Urothelium cell line (cell line): ENCODE measurements at regions not wholly inside any gene's neighbourhood (a gene's known extent, or its start where the extent isn't known, plus 50 kb on each side); places are given as distances from the start of the nearest gene placed in this dataset.

Experiments
- DNase-seq: peaks from one replicate; pipeline ENCODE4 v3.0.0; 2011; ENCODE audit warnings: low spot score, mixed read lengths
- FAIRE-seq: peaks from 2 replicates; lab custom pipeline; 2011; peaks lifted over from hg19 to GRCh38; lab: Jason Lieb, UNC

GRCh38 chr2:58686776-58687175 lies 445.7 kb upstream of the FANCL start:
- FAIRE-seq (no peak), DNase-seq (no peak)

- no peak for FAIRE-seq
These were observed 439.7 kb upstream of the FANCL start for GRCh38 chr2:58680755-58681310.

GRCh38 chr2:58677748-58678147 lies 436.6 kb upstream of the FANCL start:
- DNase-seq, result no peak
- no peak for FAIRE-seq

More at GRCh38 chr2:58680755-58681310, 439.7 kb upstream of the FANCL start:
- DNase-seq, result no peak

GRCh38 chr2:58671675-58672074 lies 430.6 kb upstream of the FANCL start:
- FAIRE-seq, result no peak

GRCh38 chr2:58669998-58670397 lies 428.9 kb upstream of the FANCL start:
- no peak for DNase-seq

More at GRCh38 chr2:58671675-58672074, 430.6 kb upstream of the FANCL start:
- no peak for DNase-seq

GRCh38 chr2:58667137-58667774 lies 426.1 kb upstream of the FANCL start:
- DNase-seq (no peak), FAIRE-seq (no peak)

More at GRCh38 chr2:58669998-58670397, 428.9 kb upstream of the FANCL start:
- no peak for FAIRE-seq

GRCh38 chr2:58666323-58666970 lies 425.3 kb upstream of the FANCL start:
- no peak for FAIRE-seq
- DNase-seq, result no peak

GRCh38 chr2:58665154-58665553 lies 424.0 kb upstream of the FANCL start:
- DNase-seq (no peak), FAIRE-seq (no peak)

GRCh38 chr2:58664523-58665151 lies 423.5 kb upstream of the FANCL start:
- DNase-seq, result no peak
- FAIRE-seq, result no peak

- FAIRE-seq (no peak), DNase-seq (no peak)
These were observed 418.9 kb upstream of the FANCL start for GRCh38 chr2:58660046-58660445.

GRCh38 chr2:58655152-58655551 lies 414.0 kb upstream of the FANCL start:
- DNase-seq (no peak), FAIRE-seq (no peak)

GRCh38 chr2:58651930-58652329 lies 410.8 kb upstream of the FANCL start:
- FAIRE-seq (no peak), DNase-seq (no peak)

GRCh38 chr2:58650781-58651180 lies 409.7 kb upstream of the FANCL start:
- FAIRE-seq (no peak), DNase-seq (no peak)

GRCh38 chr2:58649756-58650155 lies 408.6 kb upstream of the FANCL start:
- no peak for DNase-seq
- no peak for FAIRE-seq

GRCh38 chr2:58645017-58645416 lies 403.9 kb upstream of the FANCL start:
- DNase-seq, result no peak
- no peak for FAIRE-seq

- FAIRE-seq (no peak), DNase-seq (no peak)
These were observed 403.3 kb upstream of the FANCL start for GRCh38 chr2:58644451-58644850.

- DNase-seq (no peak), FAIRE-seq (no peak)
These were observed 399.9 kb upstream of the FANCL start for GRCh38 chr2:58641001-58641400.

- FAIRE-seq (peak; percentile 9), DNase-seq (no peak)
These were observed 398.9 kb upstream of the FANCL start for GRCh38 chr2:58640042-58640441.

- FAIRE-seq (no peak), DNase-seq (peak; percentile 44)
These were observed 397.2 kb upstream of the FANCL start for GRCh38 chr2:58638256-58638805.

- FAIRE-seq, result no peak
These were observed 395.7 kb upstream of the FANCL start for GRCh38 chr2:58636872-58637271.

GRCh38 chr2:58635801-58636375 lies 394.8 kb upstream of the FANCL start:
- no peak for DNase-seq
- no peak for FAIRE-seq

More at GRCh38 chr2:58636872-58637271, 395.7 kb upstream of the FANCL start:
- no peak for DNase-seq
